ENCODE measurements at regions not wholly inside any gene's neighbourhood (a gene's known extent, or its start where the extent isn't known, plus 50 kb on each side); places are given as distances from the start of the nearest gene placed in this dataset.
"Not testable (repeated sequence)": the region's sequence is repeated elsewhere in the genome, so short reads cannot be mapped to it uniquely, and the experiment has no call there.

GRCh38 chr13:55055666-55056065 lies 2027.1 kb downstream of the OLFM4 start:
- not testable (repeated sequence) for DNase-seq (ENCODE audit: low read depth)

DNA sequence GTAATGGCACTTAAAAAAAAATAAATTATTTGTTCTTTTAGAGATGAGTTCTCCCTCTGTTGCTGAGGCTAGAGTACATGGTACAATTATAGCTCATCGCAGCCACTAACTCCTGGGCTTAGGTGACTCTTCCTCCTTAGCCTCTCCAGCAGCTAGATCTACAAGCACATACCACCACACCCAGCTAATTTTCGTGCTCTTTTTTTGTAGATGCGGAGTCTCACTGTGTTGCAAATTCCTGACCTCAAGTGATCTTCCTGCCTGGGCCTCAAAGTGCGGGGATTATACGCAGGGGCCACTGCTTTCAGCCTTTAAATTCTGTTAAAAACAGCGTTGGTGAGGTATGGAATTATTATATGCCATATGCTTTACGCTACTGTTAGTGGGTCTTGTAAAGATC lies 2034.0 kb downstream of the OLFM4 start:
- DNase-seq (ENCODE audit: low read depth) = no peak

DNA sequence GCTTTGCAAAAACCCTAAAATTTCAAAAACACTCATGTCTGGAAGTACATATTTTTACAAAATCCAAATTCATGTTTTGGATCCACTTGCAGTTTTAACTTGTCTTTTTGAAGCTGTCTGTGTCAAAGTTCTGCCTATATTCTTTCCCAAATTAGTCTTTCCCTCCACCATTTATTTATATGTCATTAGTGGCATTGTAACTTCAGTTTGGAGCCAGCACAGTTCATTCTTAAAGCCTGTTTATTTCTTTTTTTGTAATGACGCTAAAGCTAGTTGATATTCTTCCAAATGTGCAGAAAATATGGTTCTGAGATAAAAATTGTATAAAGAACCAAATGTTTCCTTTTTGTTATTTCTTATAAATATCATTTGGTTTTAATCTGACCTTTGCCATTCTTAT lies 2039.3 kb downstream of the OLFM4 start:
- DNase-seq (ENCODE audit: low read depth) = no peak

DNA sequence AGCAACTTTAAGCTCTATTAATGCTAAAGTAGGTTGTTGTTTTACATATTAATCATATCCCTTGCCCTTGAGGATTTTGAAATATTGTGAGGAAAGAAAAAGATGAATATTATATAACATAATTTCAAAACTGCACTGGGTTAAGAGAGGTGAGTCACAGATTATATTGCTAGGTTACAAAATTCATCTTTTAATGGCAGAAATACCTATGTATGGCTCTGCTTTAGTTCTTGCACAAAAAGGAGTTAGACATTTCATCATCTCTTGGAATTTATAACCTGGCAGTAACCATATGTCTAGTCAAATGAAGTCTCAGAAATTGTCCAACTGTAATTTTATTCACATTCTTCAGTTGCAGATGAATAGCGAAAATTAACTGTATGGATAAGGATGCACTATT lies 2041.1 kb downstream of the OLFM4 start:
- DNase-seq (ENCODE audit: low read depth) = no peak

DNA sequence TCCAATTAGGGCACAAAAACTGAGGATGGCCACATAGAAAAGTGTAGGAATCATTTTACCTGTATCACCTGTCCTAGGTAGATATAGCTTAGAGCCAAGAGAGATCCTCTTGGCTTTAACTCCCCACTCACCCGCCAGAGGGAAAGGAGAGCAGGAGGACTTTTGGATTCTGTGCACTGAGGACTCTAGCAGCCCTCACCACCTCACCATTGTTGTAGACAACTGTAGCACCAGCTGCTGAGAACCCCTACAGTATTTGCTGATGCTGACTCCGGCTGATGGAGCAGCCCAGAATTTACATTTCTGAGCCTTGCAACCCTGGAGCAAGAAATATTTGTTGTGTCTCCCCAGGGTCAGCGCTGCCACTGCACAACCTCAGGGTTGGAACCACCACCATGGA lies 2044.4 kb downstream of the OLFM4 start:
- DNase-seq (ENCODE audit: low read depth) = no peak

DNA sequence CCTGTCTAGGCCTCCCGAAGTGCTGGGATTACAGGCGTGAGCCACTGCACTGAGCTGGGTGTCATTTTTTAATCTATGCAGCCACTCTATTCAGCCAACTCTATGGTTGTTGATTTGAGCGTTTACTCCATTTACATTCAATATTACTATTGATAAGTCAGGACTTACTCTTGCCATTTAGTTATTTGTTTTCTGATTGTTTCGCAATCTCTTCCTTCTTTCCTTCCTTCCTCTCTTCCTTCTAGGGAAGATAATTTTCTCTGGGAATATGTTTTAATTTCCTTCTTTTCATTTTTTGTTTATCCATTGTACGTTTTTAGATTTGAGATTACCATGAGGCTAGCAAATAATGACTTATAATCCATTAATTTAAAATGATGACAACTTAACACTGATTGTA lies 2056.0 kb downstream of the OLFM4 start:
- DNase-seq (ENCODE audit: low read depth) = no peak

DNA sequence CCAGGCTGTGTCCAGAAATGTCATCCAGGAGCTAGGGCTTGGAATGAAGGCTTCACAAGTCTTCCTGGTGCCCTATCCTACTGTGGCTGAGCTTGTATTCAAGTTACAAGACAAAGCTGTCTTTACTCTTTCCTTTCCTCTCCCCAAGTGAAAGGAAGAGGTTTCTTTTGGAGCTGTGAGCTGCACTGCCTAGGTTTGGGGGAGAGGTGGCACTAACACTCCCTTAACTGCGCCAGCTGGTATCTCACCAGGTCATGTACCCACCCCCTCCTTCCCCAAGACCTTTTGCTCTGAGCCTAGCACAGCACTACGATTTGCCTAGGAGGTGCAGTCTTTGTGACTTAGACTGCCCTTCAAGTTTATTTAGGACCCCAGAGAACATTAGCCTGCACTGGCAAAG lies 2053.6 kb upstream of the PRR20A start:
- no peak for DNase-seq (ENCODE audit: low read depth)

DNA sequence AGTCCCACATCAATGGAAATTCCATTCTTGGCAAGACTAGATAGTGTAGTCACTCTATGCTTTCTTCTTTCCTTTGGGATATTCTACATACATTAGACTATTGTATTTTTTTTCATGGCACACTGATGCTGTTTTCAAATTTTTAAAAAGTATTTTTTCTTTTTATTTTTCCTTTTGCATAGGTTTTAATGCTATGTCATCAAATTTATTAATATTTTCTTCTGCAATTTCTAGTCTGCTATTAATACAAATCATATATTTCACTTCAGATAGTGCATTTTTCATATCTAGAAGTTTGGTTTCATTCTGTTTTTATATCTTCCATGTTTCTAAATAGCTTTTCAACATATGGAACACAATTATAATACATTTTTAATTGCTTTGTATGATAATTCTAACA lies 2050.1 kb upstream of the PRR20A start:
- DNase-seq (ENCODE audit: low read depth) = no peak

DNA sequence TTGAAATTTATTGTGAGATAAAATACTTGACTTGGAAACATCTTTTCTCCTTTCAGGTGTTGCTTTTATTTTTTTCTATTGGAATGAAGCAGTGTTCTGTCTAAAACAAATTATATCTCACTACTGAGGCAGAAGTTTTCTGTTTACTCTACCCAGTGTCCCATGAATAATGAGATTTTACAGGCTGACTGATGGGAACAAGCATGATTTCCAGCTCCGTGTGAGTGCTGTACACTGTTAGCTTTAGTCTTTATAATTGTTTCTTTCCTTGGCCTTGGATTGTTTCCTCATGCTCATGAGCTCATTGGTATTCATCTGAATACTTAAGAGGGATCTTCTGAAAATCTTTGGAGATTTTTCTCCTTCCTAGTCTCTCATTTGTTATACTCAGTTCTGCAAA lies 2049.5 kb upstream of the PRR20A start:
- no peak for DNase-seq (ENCODE audit: low read depth)

- no peak for DNase-seq (ENCODE audit: low read depth)
Observed at GRCh38 chr13:55106509-55106908, 2034.2 kb upstream of the PRR20A start.

- DNase-seq (ENCODE audit: low read depth) = no peak
Observed at GRCh38 chr13:55120631-55121030, 2020.1 kb upstream of the PRR20A start.

GRCh38 chr13:55155046-55155445 lies 1985.7 kb upstream of the PRR20A start:
- DNase-seq (ENCODE audit: low read depth) = no peak

- no peak for DNase-seq (ENCODE audit: low read depth)
Observed at GRCh38 chr13:55159765-55160164, 1981.0 kb upstream of the PRR20A start.

GRCh38 chr13:55160867-55161266 lies 1979.9 kb upstream of the PRR20A start:
- no peak for DNase-seq (ENCODE audit: low read depth)

DNA sequence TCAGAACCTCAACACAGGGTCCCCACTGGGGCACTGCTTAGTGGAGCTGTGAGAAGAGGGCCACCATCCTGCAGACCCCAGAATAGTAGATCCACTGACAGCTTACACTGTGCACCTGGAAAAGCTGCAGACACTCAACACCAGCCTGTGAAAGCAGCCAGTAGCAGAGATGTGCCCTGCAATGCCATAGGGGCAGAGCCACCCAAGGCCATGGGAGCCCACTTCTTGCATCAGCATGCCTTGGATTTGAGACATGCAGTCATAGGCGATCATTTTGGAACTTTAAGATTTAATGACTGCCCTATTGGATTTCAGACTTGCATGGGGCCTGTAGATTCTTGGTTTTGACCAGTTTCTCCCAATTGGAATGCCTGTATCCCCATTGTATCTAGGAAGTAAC lies 1962.1 kb upstream of the PRR20A start:
- not testable (repeated sequence) for DNase-seq (ENCODE audit: low read depth)

- no peak for DNase-seq (ENCODE audit: low read depth)
Observed at GRCh38 chr13:55190996-55191395, 1949.7 kb upstream of the PRR20A start.

GRCh38 chr13:55199134-55199533 lies 1941.6 kb upstream of the PRR20A start:
- DNase-seq (ENCODE audit: low read depth) = no peak

GRCh38 chr13:55214841-55215345 lies 1925.8 kb upstream of the PRR20A start:
- DNase-seq (ENCODE audit: low read depth) = no peak

- no peak for DNase-seq (ENCODE audit: low read depth)
Observed at GRCh38 chr13:55219538-55219937, 1921.2 kb upstream of the PRR20A start.

- no peak for DNase-seq (ENCODE audit: low read depth)
Observed at GRCh38 chr13:55229906-55230569, 1910.7 kb upstream of the PRR20A start.

- no peak for DNase-seq (ENCODE audit: low read depth)
Observed at GRCh38 chr13:55230570-55230908, 1910.2 kb upstream of the PRR20A start.

- no peak for DNase-seq (ENCODE audit: low read depth)
Observed at GRCh38 chr13:55234311-55234710, 1906.4 kb upstream of the PRR20A start.

GRCh38 chr13:55245005-55245644 lies 1895.6 kb upstream of the PRR20A start:
- no peak for DNase-seq (ENCODE audit: low read depth)

GRCh38 chr13:55255236-55255635 lies 1885.5 kb upstream of the PRR20A start:
- DNase-seq (ENCODE audit: low read depth) = no peak

Measured in iris pigment epithelial cell (primary cell).